ENCODE measurements at regions not wholly inside any gene's neighbourhood (a gene's known extent, or its start where the extent isn't known, plus 50 kb on each side); places are given as distances from the start of the nearest gene placed in this dataset.

GRCh38 chr19:32040236-32040635 is 305.2 kb upstream of the ZNF507 start:
- no peak for TF ChIP-seq CTCF (IDR thresholded peaks at IDR 0.05)
- intact Hi-C loops (cut with DNase I) = no loop called here

GRCh38 chr19:32041681-32042292 is 303.6 kb upstream of the ZNF507 start:
- peak; percentile 73 for TF ChIP-seq CTCF (IDR thresholded peaks at IDR 0.05)
- Histone ChIP-seq H3K4me3 (no peak overlapping the region), H3K27ac (no peak overlapping the region), H3K4me1 (no peaks in the 10 kb centered on the region), H3K27me3 (no peaks in the 10 kb centered on the region), H3K9me3 (no peaks in the 10 kb centered on the region), H3K36me3 (no peaks in the 10 kb centered on the region), H3K9ac (ENCODE audit: low read depth in 2 of 2, low read length in 2 of 2) (no peak overlapping the region)
- DNase-seq = peak; percentile 49
- intact Hi-C loops (cut with DNase I) = no loop called here

More at GRCh38 chr19:32040236-32040635, 305.2 kb upstream of the ZNF507 start:
- Histone ChIP-seq H3K9ac (ENCODE audit: low read depth in 2 of 2, low read length in 2 of 2) (no peak overlapping the region), H3K27me3 (no peaks in the 10 kb centered on the region), H3K4me1 (no peaks in the 10 kb centered on the region), H3K27ac (no peak overlapping the region), H3K4me3 (no peak overlapping the region), H3K36me3 (no peaks in the 10 kb centered on the region), H3K9me3 (no peaks in the 10 kb centered on the region)
- no peak for DNase-seq

GRCh38 chr19:32047788-32048187 is 297.6 kb upstream of the ZNF507 start:
- Histone ChIP-seq H3K9me3 (no peaks in the 10 kb centered on the region), H3K4me3 (no peak overlapping the region), H3K9ac (ENCODE audit: low read depth in 2 of 2, low read length in 2 of 2) (no peak overlapping the region), H3K36me3 (no peaks in the 10 kb centered on the region), H3K27ac (no peak overlapping the region), H3K27me3 (no peaks in the 10 kb centered on the region), H3K4me1 (no peaks in the 10 kb centered on the region)
- TF ChIP-seq CTCF (IDR thresholded peaks at IDR 0.05) = no peak
- intact Hi-C loops (cut with DNase I) = no loop called here
- DNase-seq = no peak

- TF ChIP-seq CTCF (IDR thresholded peaks at IDR 0.05) = no peak
- H3K4me3 ChIP-seq = no peak overlapping the region
- H3K36me3 ChIP-seq = no peaks in the 10 kb centered on the region
- no peaks in the 10 kb centered on the region for H3K9me3 ChIP-seq
- no peak for DNase-seq
- no peaks in the 10 kb centered on the region for H3K4me1 ChIP-seq
- intact Hi-C loops (cut with DNase I) = no loop called here
- H3K9ac ChIP-seq (ENCODE audit: low read depth in 2 of 2, low read length in 2 of 2) = no peak overlapping the region
- no peak overlapping the region for H3K27ac ChIP-seq
- no peaks in the 10 kb centered on the region for H3K27me3 ChIP-seq
These were observed 292.0 kb upstream of the ZNF507 start for GRCh38 chr19:32053376-32053775.

GRCh38 chr19:32053861-32054260 is 291.5 kb upstream of the ZNF507 start:
- Histone ChIP-seq H3K27ac (no peak overlapping the region), H3K36me3 (no peaks in the 10 kb centered on the region), H3K9me3 (no peaks in the 10 kb centered on the region), H3K27me3 (no peaks in the 10 kb centered on the region), H3K9ac (ENCODE audit: low read depth in 2 of 2, low read length in 2 of 2) (no peak overlapping the region), H3K4me1 (no peaks in the 10 kb centered on the region), H3K4me3 (no peak overlapping the region)
- intact Hi-C loops (cut with DNase I) = no loop called here
- TF ChIP-seq CTCF (IDR thresholded peaks at IDR 0.05) = no peak
- no peak for DNase-seq
